ENCODE measurements at regions not wholly inside any gene's neighbourhood (a gene's known extent, or its start where the extent isn't known, plus 50 kb on each side); places are given as distances from the start of the nearest gene placed in this dataset.

- no peak for TF ChIP-seq CTCF (IDR thresholded peaks at IDR 0.05; ENCODE audit: poor library complexity, severe bottlenecking)
- no peak for TF ChIP-seq RAD21 (conservative IDR thresholded peaks at IDR 0.05)
- TF ChIP-seq EZH2 (IDR thresholded peaks at IDR 0.05; ENCODE audit: borderline replicate concordance, insufficient read depth, low read length, poor library complexity, severe bottlenecking): no peak
- no peak for TF ChIP-seq EP300 (conservative IDR thresholded peaks at IDR 0.05; ENCODE audit: poor library complexity, severe bottlenecking)
- no peak for TF ChIP-seq POLR2AphosphoS5 (IDR thresholded peaks at IDR 0.05)
- TF ChIP-seq REST (IDR thresholded peaks at IDR 0.05; ENCODE audit: borderline replicate concordance): no peak
- TF ChIP-seq SMC3 (conservative IDR thresholded peaks at IDR 0.05; ENCODE audit: poor library complexity): no peak
- no peak for TF ChIP-seq MXI1 (conservative IDR thresholded peaks at IDR 0.05; ENCODE audit: poor library complexity, severe bottlenecking)
Observed at GRCh38 chr5:23703940-23704855, 196.8 kb downstream of the PRDM9 start.
